SK-N-SH (cell line): ENCODE measurements at regions not wholly inside any gene's neighbourhood (a gene's known extent, or its start where the extent isn't known, plus 50 kb on each side); places are given as distances from the start of the nearest gene placed in this dataset.

ENCODE experiments used
- CTCF ChIA-PET: fragments of 300-600, 350-600 bp; formaldehyde crosslinking; extraction: SDS; loops from one replicate; lab custom pipeline; 2021; lab: Yijun Ruan, JAX
- POLR2A ChIA-PET: fragments of 350-600 bp; sonication (Branson Sonifier 250); formaldehyde crosslinking; extraction: SDS; loops from one replicate; lab custom pipeline; 2020; ENCODE audit warnings: antibody characterized with exemption, inconsistent platforms; lab: Yijun Ruan, JAX
- DNase-seq: peaks from one replicate; pipeline ENCODE4 v3.0.0; 2012
- H2AFZ ChIP-seq: fragments of 200-600 bp; sonication (generic); 2 replicates; pipeline ENCODE4 v1.8.1; 2016; ENCODE audit warnings: antibody characterized with exemption, mild to moderate bottlenecking, low read depth
- H3F3A ChIP-seq: fragments of 200-600 bp; sonication (generic); replicated peaks from 2 replicates; pipeline ENCODE3; 2016; ENCODE audit warnings: antibody characterized with exemption, mild to moderate bottlenecking; ENCODE audit not compliant: insufficient read depth
- H3K27ac ChIP-seq, 2 experiments: fragments of 200-500 bp in 1 of 2; fragments of 200-600 bp in 1 of 2; sonication (Bioruptor generic) in 1 of 2; sonication (generic), shearing (Covaris generic) in 1 of 2; 2 replicates each; pipeline versions ENCODE4 v1.5.1 to v1.6.1; 2014 to 2016; ENCODE audit warnings: low read depth in 2 of 2, inconsistent platforms in 1 of 2, low read length in 1 of 2, mild to moderate bottlenecking in 1 of 2, mixed read lengths in 1 of 2
- H3K27me3 ChIP-seq: fragments of 200-600 bp; sonication (generic), shearing (Covaris generic); 2 replicates; pipeline ENCODE4 v1.6.1; 2016; ENCODE audit warnings: mixed run types; ENCODE audit not compliant: insufficient read depth
- H3K36me3 ChIP-seq, 2 experiments: fragments of 200-500 bp in 1 of 2; fragments of 200-600 bp in 1 of 2; sonication (Bioruptor generic) in 1 of 2; sonication (generic) in 1 of 2; replicated peaks in 1 of 2; 2 replicates each; pipeline versions ENCODE3 to v1.5.1; 2014 to 2016; ENCODE audit warnings: low read length in 1 of 2, mild to moderate bottlenecking in 1 of 2; ENCODE audit not compliant: insufficient read depth in 2 of 2, control insufficient read depth in 1 of 2
- H3K4me1 ChIP-seq, 2 experiments: fragments of 200-500 bp in 1 of 2; fragments of 200-600 bp in 1 of 2; sonication (Bioruptor generic) in 1 of 2; sonication (generic), shearing (Covaris generic) in 1 of 2; 2 replicates each; pipeline versions ENCODE4 v1.5.1 to v1.6.1; 2014 to 2016; ENCODE audit warnings: low read depth in 1 of 2, low read length in 1 of 2, mixed run types in 1 of 2; ENCODE audit not compliant: insufficient read depth in 2 of 2, control insufficient read depth in 1 of 2
- H3K4me2 ChIP-seq: fragments of 200-600 bp; sonication (generic), shearing (Covaris generic); 2 replicates; pipeline ENCODE4 v1.6.1; 2017; ENCODE audit warnings: mixed run types
- H3K4me3 ChIP-seq, 2 experiments: fragments of 200-500 bp in 1 of 2; fragments of 200-600 bp in 1 of 2; sonication (Bioruptor generic) in 1 of 2; sonication (generic), shearing (Covaris generic) in 1 of 2; 2 replicates each; pipeline versions ENCODE4 v1.5.1 to v1.8.1; 2014 to 2016; ENCODE audit warnings: low read depth in 2 of 2, inconsistent platforms in 1 of 2, low read length in 1 of 2, mild to moderate bottlenecking in 1 of 2, mixed read lengths in 1 of 2, moderate library complexity in 1 of 2
- H3K79me2 ChIP-seq: fragments of 200-600 bp; sonication (generic); 2 replicates; pipeline ENCODE4 v1.8.1; 2017; ENCODE audit warnings: mild to moderate bottlenecking; ENCODE audit not compliant: insufficient read depth
- H3K9ac ChIP-seq: fragments of 200-600 bp; sonication (generic); 2 replicates; pipeline ENCODE4 v1.6.1; 2017; ENCODE audit warnings: mixed run types
- H3K9me2 ChIP-seq: fragments of 200-600 bp; sonication (generic); 2 replicates; pipeline ENCODE4 v1.6.1; 2017; ENCODE audit warnings: mixed run types
- H3K9me3 ChIP-seq: fragments of 200-600 bp; sonication (generic); 2 replicates; pipeline ENCODE4 v1.6.1; 2017; ENCODE audit warnings: mixed run types, mild to moderate bottlenecking, moderate library complexity
- H4K20me1 ChIP-seq: fragments of 200-600 bp; sonication (generic); 2 replicates; pipeline ENCODE4 v1.6.1; 2017; ENCODE audit warnings: mild to moderate bottlenecking, mixed run types; ENCODE audit not compliant: insufficient read depth
- CHD2 ChIP-seq: fragments of 150-350 bp; IDR thresholded peaks from 2 replicates; pipeline ENCODE4 v1.6.1; 2018; ENCODE audit warnings: low read length; ENCODE audit not compliant: partially characterized antibody
- ELF1 ChIP-seq: IDR thresholded peaks from 2 replicates; pipeline ENCODE4 v1.4.0; 2012
- FOSL2 ChIP-seq: IDR thresholded peaks from 2 replicates; pipeline ENCODE4 v1.4.0; 2012; ENCODE audit warnings: low read depth, mild to moderate bottlenecking, moderate library complexity, borderline replicate concordance
- FOXM1 ChIP-seq: IDR thresholded peaks from 2 replicates; pipeline ENCODE4 v1.4.0; 2012; ENCODE audit warnings: low read depth, mild to moderate bottlenecking
- JUND ChIP-seq: IDR thresholded peaks from 2 replicates; pipeline ENCODE4 v1.4.0; 2012
- MXI1 ChIP-seq: IDR thresholded peaks from 2 replicates; pipeline ENCODE4 v1.6.1; 2012; ENCODE audit warnings: mild to moderate bottlenecking, low read depth, low read length, improper control_type of control experiment
- POLR2AphosphoS5 ChIP-seq: IDR thresholded peaks from 2 replicates; pipeline ENCODE4 v1.6.1; 2012; ENCODE audit warnings: low read depth, low read length
- RAD21 ChIP-seq: IDR thresholded peaks from 2 replicates; pipeline ENCODE4 v1.6.1; 2012; ENCODE audit warnings: mild to moderate bottlenecking, low read length
- RXRA ChIP-seq: IDR thresholded peaks from 2 replicates; pipeline ENCODE4 v1.4.0; 2012; ENCODE audit warnings: low read depth, mild to moderate bottlenecking, borderline replicate concordance
- SMC3 ChIP-seq: IDR thresholded peaks from 2 replicates; pipeline ENCODE4 v1.6.1; 2012; ENCODE audit warnings: low read depth, low read length, improper control_type of control experiment
- TCF12 ChIP-seq: IDR thresholded peaks from 2 replicates; pipeline ENCODE4 v1.4.0; 2012
- WGBS: methylation state at CpG from one replicate; pipeline ENCODE4 v1.1.6; 2017; ENCODE audit warnings: low lambda C conversion rate; 5-methylcytosine and 5-hydroxymethylcytosine counted together
- TF ChIP-seq, protein P1 (sequence below): IDR thresholded peaks from 2 replicates; pipeline ENCODE4; 2012
- TF ChIP-seq, protein P2 (sequence below): IDR thresholded peaks from 2 replicates; pipeline ENCODE4 v1.4.0; 2012; ENCODE audit warnings: low read depth, borderline replicate concordance
- TF ChIP-seq, protein P3 (sequence below): IDR thresholded peaks from 2 replicates; pipeline ENCODE4 v1.4.0; 2012; ENCODE audit warnings: low read depth, borderline replicate concordance
- TF ChIP-seq, protein P4 (sequence below): fragments of 150-350 bp; IDR thresholded peaks from 2 replicates; pipeline ENCODE4 v1.6.1; 2017; ENCODE audit warnings: antibody characterized with exemption, low read length, low read depth, borderline replicate concordance

DNA sequence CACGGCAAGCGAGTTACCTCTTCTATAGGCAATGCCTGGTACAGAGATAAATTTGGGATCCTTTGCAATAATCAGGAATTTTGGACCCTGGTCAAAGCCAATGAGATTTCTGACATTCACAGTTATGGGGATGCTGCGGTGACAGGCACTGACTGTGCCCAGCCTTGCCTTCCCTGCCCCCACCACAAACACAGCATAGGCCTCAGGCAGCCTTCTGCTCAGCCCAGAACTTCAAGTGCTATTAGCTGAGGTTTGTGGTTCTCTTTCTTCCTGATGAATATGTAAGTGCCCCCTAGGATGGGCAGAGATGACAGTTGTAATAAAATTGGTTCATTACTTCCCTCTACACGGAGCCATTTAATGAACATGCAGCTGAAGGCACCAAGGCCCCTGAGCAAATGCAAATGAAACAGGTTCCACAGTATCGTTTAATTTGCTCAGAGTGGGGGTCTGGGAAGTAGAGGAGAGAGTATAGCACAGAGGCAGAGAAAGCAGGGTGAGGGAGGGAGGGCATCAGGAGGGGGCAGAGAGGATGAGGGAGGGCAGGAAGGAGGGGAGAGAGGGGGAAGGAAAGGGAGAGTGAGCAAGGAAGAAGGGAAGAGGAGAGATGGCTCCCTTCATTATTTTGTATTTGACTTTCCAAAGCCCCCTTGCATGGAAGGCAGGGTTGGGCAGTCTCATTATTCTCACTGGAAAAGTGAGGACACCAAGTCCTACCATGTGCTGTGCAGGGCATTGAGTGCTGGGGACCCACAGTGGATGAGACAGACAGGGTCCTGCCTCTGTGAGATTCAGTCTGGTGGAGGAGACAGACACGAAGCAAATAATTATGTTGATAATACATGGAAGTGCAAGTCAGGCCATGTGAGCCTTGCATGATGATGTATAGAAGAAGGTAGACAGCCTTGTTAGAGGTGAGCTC lies 513.0 kb downstream of the PTPRU start:
- Histone ChIP-seq H3K36me3 (no peaks in the 10 kb centered on the region), H3K4me3 (no peak overlapping the region), H3K27ac (no peak overlapping the region; a peak in 1 of 4 replicates), H4K20me1 (no peaks in the 10 kb centered on the region), H3K4me1 (peaks cover 0 to 20% of the 10 kb centered on the region in 2 experiments; a peak in 1 of 4 replicates), H3K27me3 (no peaks in the 10 kb centered on the region), H2AFZ (no peak overlapping the region), H3K9me2 (no peaks in the 10 kb centered on the region), H3K4me2 (no peak overlapping the region), H3K9me3 (no peaks in the 10 kb centered on the region), H3K9ac (no peak overlapping the region), H3F3A (no peaks in the 10 kb centered on the region), H3K79me2 (no peaks in the 10 kb centered on the region)
- DNase-seq = no peak
- 30% methylated on average over 6 of the region's 6 CpGs for WGBS
- TF ChIP-seq CHD2 (peak; percentile 31), ELF1 (no peak)
- ChIA-PET POLR2A (no interaction called here), CTCF (interaction anchor here (0.7 to 1.5 kb wide), 3 partner anchors 10 to 509 kb away, joined by 3 to 6 read pairs (median 4); no protein-coding TSS in a partner anchor)

DNA sequence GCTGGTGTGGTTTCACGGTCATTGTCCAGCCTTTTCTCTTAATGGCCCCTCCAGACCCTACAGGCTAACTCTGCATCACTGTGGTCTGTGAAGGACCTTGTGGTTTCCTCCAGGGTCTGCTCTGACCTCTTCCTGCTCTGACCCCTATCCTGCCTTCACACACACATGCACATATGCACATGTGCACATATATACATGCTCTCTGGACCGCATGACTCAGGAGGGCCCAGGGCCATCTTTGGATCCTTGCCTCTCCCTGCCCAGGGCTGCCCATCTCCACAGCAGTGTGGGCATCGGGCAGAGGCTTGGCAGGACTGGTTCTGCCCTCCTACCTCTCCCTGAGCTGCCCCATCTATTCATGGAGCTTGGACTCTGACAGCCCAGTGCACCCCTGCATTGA lies 510.9 kb downstream of the PTPRU start:
- H3K27me3 ChIP-seq = peaks cover under 1% of the 10 kb centered on the region; the same call in 1 of the 2 replicates
- no peak overlapping the region for H3K4me2 ChIP-seq
- no peak overlapping the region for H3K4me3 ChIP-seq
- POLR2A ChIA-PET = no interaction called here
- TF ChIP-seq FOXM1 = no peak
- TF ChIP-seq, protein P1, sequence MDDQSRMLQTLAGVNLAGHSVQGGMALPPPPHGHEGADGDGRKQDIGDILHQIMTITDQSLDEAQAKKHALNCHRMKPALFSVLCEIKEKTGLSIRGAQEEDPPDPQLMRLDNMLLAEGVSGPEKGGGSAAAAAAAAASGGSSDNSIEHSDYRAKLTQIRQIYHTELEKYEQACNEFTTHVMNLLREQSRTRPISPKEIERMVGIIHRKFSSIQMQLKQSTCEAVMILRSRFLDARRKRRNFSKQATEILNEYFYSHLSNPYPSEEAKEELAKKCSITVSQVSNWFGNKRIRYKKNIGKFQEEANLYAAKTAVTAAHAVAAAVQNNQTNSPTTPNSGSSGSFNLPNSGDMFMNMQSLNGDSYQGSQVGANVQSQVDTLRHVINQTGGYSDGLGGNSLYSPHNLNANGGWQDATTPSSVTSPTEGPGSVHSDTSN = no peak
- no peak for TF ChIP-seq RAD21
- no peak for TF ChIP-seq POLR2AphosphoS5
- no peak for TF ChIP-seq RXRA
- TF ChIP-seq SMC3 = no peak
- no peak for TF ChIP-seq JUND
- no peak for TF ChIP-seq FOSL2
- TF ChIP-seq, protein P2, sequence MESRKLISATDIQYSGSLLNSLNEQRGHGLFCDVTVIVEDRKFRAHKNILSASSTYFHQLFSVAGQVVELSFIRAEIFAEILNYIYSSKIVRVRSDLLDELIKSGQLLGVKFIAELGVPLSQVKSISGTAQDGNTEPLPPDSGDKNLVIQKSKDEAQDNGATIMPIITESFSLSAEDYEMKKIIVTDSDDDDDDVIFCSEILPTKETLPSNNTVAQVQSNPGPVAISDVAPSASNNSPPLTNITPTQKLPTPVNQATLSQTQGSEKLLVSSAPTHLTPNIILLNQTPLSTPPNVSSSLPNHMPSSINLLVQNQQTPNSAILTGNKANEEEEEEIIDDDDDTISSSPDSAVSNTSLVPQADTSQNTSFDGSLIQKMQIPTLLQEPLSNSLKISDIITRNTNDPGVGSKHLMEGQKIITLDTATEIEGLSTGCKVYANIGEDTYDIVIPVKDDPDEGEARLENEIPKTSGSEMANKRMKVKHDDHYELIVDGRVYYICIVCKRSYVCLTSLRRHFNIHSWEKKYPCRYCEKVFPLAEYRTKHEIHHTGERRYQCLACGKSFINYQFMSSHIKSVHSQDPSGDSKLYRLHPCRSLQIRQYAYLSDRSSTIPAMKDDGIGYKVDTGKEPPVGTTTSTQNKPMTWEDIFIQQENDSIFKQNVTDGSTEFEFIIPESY = no peak
- no peak for TF ChIP-seq MXI1
- no peak for TF ChIP-seq ELF1
- no peak for TF ChIP-seq TCF12
- TF ChIP-seq, protein P3, sequence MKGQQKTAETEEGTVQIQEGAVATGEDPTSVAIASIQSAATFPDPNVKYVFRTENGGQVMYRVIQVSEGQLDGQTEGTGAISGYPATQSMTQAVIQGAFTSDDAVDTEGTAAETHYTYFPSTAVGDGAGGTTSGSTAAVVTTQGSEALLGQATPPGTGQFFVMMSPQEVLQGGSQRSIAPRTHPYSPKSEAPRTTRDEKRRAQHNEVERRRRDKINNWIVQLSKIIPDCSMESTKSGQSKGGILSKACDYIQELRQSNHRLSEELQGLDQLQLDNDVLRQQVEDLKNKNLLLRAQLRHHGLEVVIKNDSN = no peak
- TF ChIP-seq, protein P4, sequence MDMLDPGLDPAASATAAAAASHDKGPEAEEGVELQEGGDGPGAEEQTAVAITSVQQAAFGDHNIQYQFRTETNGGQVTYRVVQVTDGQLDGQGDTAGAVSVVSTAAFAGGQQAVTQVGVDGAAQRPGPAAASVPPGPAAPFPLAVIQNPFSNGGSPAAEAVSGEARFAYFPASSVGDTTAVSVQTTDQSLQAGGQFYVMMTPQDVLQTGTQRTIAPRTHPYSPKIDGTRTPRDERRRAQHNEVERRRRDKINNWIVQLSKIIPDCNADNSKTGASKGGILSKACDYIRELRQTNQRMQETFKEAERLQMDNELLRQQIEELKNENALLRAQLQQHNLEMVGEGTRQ = no peak
- H3K79me2 ChIP-seq = no peaks in the 10 kb centered on the region
- no peak for DNase-seq
- no peaks in the 10 kb centered on the region for H3F3A ChIP-seq
- H3K9me2 ChIP-seq = no peaks in the 10 kb centered on the region
- no peaks in the 10 kb centered on the region for H3K36me3 ChIP-seq
- no peaks in the 10 kb centered on the region for H3K9me3 ChIP-seq
- H3K9ac ChIP-seq = no peak overlapping the region
- 61% methylated on average over 3 of the region's 3 CpGs for WGBS
- H3K4me1 ChIP-seq = peaks cover 0 to 8% of the 10 kb centered on the region in 2 experiments; a peak in 1 of 4 replicates
- CTCF ChIA-PET = interaction anchor here (1.5 kb wide), 1 partner anchor 46 kb away, joined by 5 read pairs; no protein-coding TSS in a partner anchor
- no peak overlapping the region for H3K27ac ChIP-seq
- no peak overlapping the region for H2AFZ ChIP-seq
- no peaks in the 10 kb centered on the region for H4K20me1 ChIP-seq
